HepG2 (cell line): ENCODE measurements at regions not wholly inside any gene's neighbourhood (a gene's known extent, or its start where the extent isn't known, plus 50 kb on each side); places are given as distances from the start of the nearest gene placed in this dataset.
A peak's percentile ranks its signal among the peaks of the same experiment; 100 is the strongest.

ENCODE experiments used
- ATAC-seq: fragments of 200-7000 bp; cut with Tn5 transposase; 3 replicates; pipeline ENCODE4 v1.9.1; 2020; ENCODE audit warnings: mild to moderate bottlenecking, moderate library complexity
- BruUV-seq: library from RNA; stranded (reverse); fragments of 400-500 nt; replicated peaks from 2 replicates; lab custom pipeline; 2021; lab: Mats Ljungman, UMichigan
- CTCF ChIA-PET: fragments of 300-600 bp; formaldehyde crosslinking; extraction: SDS; loops from one replicate; lab custom pipeline; 2021; ENCODE audit warnings: low total read pairs, inconsistent platforms, low intra/inter-chr PET ratio; lab: Yijun Ruan, JAX
- POLR2A ChIA-PET: fragments of 350-600 bp; sonication (Branson Sonifier 250); formaldehyde crosslinking; loops from one replicate; lab custom pipeline; 2020; ENCODE audit warnings: antibody characterized with exemption, inconsistent platforms; lab: Yijun Ruan, JAX
- DNase-seq: peaks from one replicate; pipeline ENCODE4 v3.0.0-alpha.2; 2015; ENCODE audit warnings: low spot score
- FAIRE-seq: peaks from 3 replicates; lab custom pipeline; 2011; peaks lifted over from hg19 to GRCh38; lab: Jason Lieb, UNC
- H2AFZ ChIP-seq: one replicate; pipeline ENCODE4 v1.6.1; 2011; ENCODE audit warnings: low read length, inconsistent platforms
- H3K27ac ChIP-seq: fragments of 300-600 bp; 3 replicates; pipeline ENCODE4 v1.8.0; 2011; ENCODE audit warnings: mixed run types, mild to moderate bottlenecking, mixed read lengths, low read length, inconsistent platforms; ENCODE audit not compliant: insufficient read depth; ENCODE audit errors: extremely low read length
- H3K27me3 ChIP-seq, 2 experiments: fragments of 200-600 bp in 1 of 2; 2 replicates in 1 of 2; 3 replicates in 1 of 2; pipeline versions ENCODE4 v1.6.0 to v1.8.0; 2011; ENCODE audit warnings: low read length in 2 of 2, mild to moderate bottlenecking in 2 of 2, moderate library complexity in 2 of 2, inconsistent platforms in 1 of 2; ENCODE audit not compliant: insufficient read depth in 2 of 2, control insufficient read depth in 1 of 2
- H3K36me3 ChIP-seq, 2 experiments: fragments of 200-600 bp in 1 of 2; replicated peaks in 1 of 2; 2 replicates in 1 of 2; 3 replicates in 1 of 2; pipeline versions ENCODE4 v1.5.1 to v1.8.0; 2011; ENCODE audit warnings: low read length in 2 of 2, inconsistent platforms in 1 of 2; ENCODE audit not compliant: insufficient read depth in 2 of 2, control insufficient read depth in 1 of 2
- H3K4me1 ChIP-seq: 2 replicates; pipeline ENCODE4 v1.5.1; 2012; ENCODE audit warnings: low read length, inconsistent platforms; ENCODE audit not compliant: insufficient read depth
- H3K4me2 ChIP-seq: 2 replicates; pipeline ENCODE4 v1.6.0; 2011; ENCODE audit warnings: low read depth, low read length, inconsistent platforms
- H3K4me3 ChIP-seq, 3 experiments: fragments of 200-600 bp in 1 of 3; sonication (generic), shearing (Covaris generic) in 1 of 3; replicated peaks in 1 of 3; 2 replicates each; pipeline ENCODE4 v1.5.1; 2011 to 2016; ENCODE audit warnings: low read length in 3 of 3, inconsistent platforms in 2 of 3, low read depth in 2 of 3, mild to moderate bottlenecking in 2 of 3, control low read depth in 1 of 3, mixed read lengths in 1 of 3; ENCODE audit not compliant: insufficient read depth in 1 of 3
- H3K79me2 ChIP-seq: one replicate; pipeline ENCODE4 v1.6.1; 2011; ENCODE audit warnings: low read length, inconsistent platforms; ENCODE audit not compliant: insufficient read depth
- H3K9ac ChIP-seq: 2 replicates; pipeline ENCODE4 v1.6.0; 2011; ENCODE audit warnings: mild to moderate bottlenecking, low read depth, low read length, inconsistent platforms; ENCODE audit not compliant: insufficient read depth
- H3K9me3 ChIP-seq: 2 replicates; pipeline ENCODE4 v1.5.1; 2012; ENCODE audit warnings: mild to moderate bottlenecking, low read length
- H4K20me1 ChIP-seq: 2 replicates; pipeline ENCODE4 v1.6.0; 2011; ENCODE audit warnings: inconsistent platforms, mild to moderate bottlenecking, low read length, moderate library complexity; ENCODE audit not compliant: insufficient read depth
- MEIS1 ChIP-seq: sonication (generic); formaldehyde crosslinking; IDR thresholded peaks from 2 replicates; pipeline ENCODE4 v1.9.0; 2021; ENCODE audit warnings: mild to moderate bottlenecking, missing genetic modification reagents, moderate library complexity, borderline replicate concordance
- MXI1 ChIP-seq: IDR thresholded peaks from 3 replicates; pipeline ENCODE4 v1.6.1; 2012; ENCODE audit warnings: low read depth, low read length, inconsistent platforms, borderline replicate concordance
- NFYB ChIP-seq: sonication (generic); formaldehyde crosslinking; IDR thresholded peaks from 2 replicates; pipeline ENCODE4 v1.4.0; 2020; ENCODE audit warnings: missing genetic modification reagents
- POGZ ChIP-seq: sonication (generic); formaldehyde crosslinking; IDR thresholded peaks from 2 replicates; pipeline ENCODE4 v1.4.0; 2020; ENCODE audit warnings: mild to moderate bottlenecking, missing genetic modification reagents
- RBAK ChIP-seq: sonication (generic); formaldehyde crosslinking; IDR thresholded peaks from 2 replicates; pipeline ENCODE4 v1.5.1; 2020; ENCODE audit warnings: mild to moderate bottlenecking, missing genetic modification reagents
- SCMH1 ChIP-seq: sonication (generic); formaldehyde crosslinking; IDR thresholded peaks from 2 replicates; pipeline ENCODE4 v1.9.0; 2021; ENCODE audit warnings: missing genetic modification reagents, mild to moderate bottlenecking, borderline replicate concordance
- SKIL ChIP-seq: sonication (generic); formaldehyde crosslinking; IDR thresholded peaks from 2 replicates; pipeline ENCODE4 v1.8.0; 2022; ENCODE audit warnings: missing genetic modification reagents, mild to moderate bottlenecking, moderate library complexity, borderline replicate concordance
- SP5 ChIP-seq: IDR thresholded peaks from 2 replicates; pipeline ENCODE4 v1.6.1; 2016; ENCODE audit warnings: low read depth, borderline replicate concordance
- TCF12 ChIP-seq, 2 experiments: fragments of 450-650 bp in 1 of 2; sonication (generic) in 1 of 2; formaldehyde crosslinking in 1 of 2; IDR thresholded peaks; 2 replicates each; pipeline versions ENCODE4 v1.6.1 to v1.8.0; 2017 to 2022; ENCODE audit warnings: antibody characterized with exemption in 1 of 2, mild to moderate bottlenecking in 1 of 2, missing genetic modification reagents in 1 of 2, moderate library complexity in 1 of 2
- ZBTB44 ChIP-seq: sonication (generic); formaldehyde crosslinking; IDR thresholded peaks from 2 replicates; pipeline ENCODE4 v1.4.0; 2020; ENCODE audit warnings: missing genetic modification reagents
- ZC3H4 ChIP-seq: sonication (generic); formaldehyde crosslinking; IDR thresholded peaks from 2 replicates; pipeline ENCODE4 v1.4.0; 2020; ENCODE audit warnings: missing genetic modification reagents, borderline replicate concordance
- ZFP37 ChIP-seq: sonication (generic); formaldehyde crosslinking; IDR thresholded peaks from 2 replicates; pipeline ENCODE4 v1.4.0; 2020; ENCODE audit warnings: missing genetic modification reagents, borderline replicate concordance
- ZNF691 ChIP-seq: sonication (generic); formaldehyde crosslinking; IDR thresholded peaks from 2 replicates; pipeline ENCODE4 v1.4.0; 2020; ENCODE audit warnings: missing genetic modification reagents, low read depth, mild to moderate bottlenecking, borderline replicate concordance
- ZNF781 ChIP-seq: sonication (generic); formaldehyde crosslinking; IDR thresholded peaks from 2 replicates; pipeline ENCODE4 v1.5.1; 2020; ENCODE audit warnings: borderline replicate concordance, mild to moderate bottlenecking, missing genetic modification reagents; ENCODE audit errors: not compliant biosample characterization
- ZSCAN9 ChIP-seq: IDR thresholded peaks from 2 replicates; pipeline ENCODE4 v1.6.1; 2016; ENCODE audit warnings: borderline replicate concordance
- WGBS: methylation state at CpG from one replicate; pipeline ENCODE4 v1.1.6; 2017; ENCODE audit warnings: low lambda C conversion rate; 5-methylcytosine and 5-hydroxymethylcytosine counted together
- in situ Hi-C: cut with HindIII; loops from 2 replicates; pipeline ENCODE4 v1.10.0; 2017; ENCODE audit warnings: low pct_unique_long_range_greater_than_20kb; ENCODE audit not compliant: extremely low pct_ligation_motif_present
- intact Hi-C: fragments of 100-400 bp; cut with micrococcal nuclease; formaldehyde crosslinking; loops from one replicate; pipeline ENCODE4 v1.10.0; 2022; ENCODE audit not compliant: unreplicated experiment
- TF ChIP-seq, protein P1 (sequence below): sonication (generic); formaldehyde crosslinking; IDR thresholded peaks from 2 replicates; pipeline ENCODE4 v1.4.0; 2020; ENCODE audit warnings: mild to moderate bottlenecking, missing genetic modification reagents

DNA sequence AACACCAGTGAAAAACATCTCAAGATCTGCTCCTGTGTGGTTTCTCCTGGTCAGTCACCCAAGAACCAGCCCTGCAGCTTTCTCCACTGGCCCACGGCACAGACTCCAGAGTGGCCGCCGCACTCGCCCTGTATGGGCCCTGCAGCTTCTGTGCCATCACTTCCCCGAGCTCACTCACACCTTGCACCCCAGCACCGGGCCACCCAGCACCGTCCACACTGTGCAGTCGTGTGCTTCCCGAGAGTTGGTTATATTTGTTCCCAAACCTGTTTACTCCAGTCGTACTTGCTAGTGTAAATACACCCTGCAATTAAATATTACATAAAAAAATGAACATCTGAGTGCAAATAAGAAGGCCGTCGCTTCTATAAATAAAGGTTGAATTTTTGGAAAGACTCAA, 341.7 kb downstream of the CDH26 start (continued):
- TF ChIP-seq ZNF781 (CRISPR knock-in tag) (no peak), POGZ (no peak), SCMH1 (CRISPR knock-in tag) (no peak)

- H3K27me3 ChIP-seq: peaks cover 0 to 5% of the 10 kb centered on the region in 2 experiments; a peak in 1 of 5 replicates
- H2AFZ ChIP-seq: no peak overlapping the region
- in situ Hi-C loops: no loop called here
- H3K4me2 ChIP-seq: no peak overlapping the region
- H3K9me3 ChIP-seq: 0 out of 2 replicates have a peak, but pooled peaks cover 5% of the 10 kb centered on the region
- ChIA-PET CTCF (no interaction called here), POLR2A (no interaction called here)
- H4K20me1 ChIP-seq: no peaks in the 10 kb centered on the region
- TF ChIP-seq ZNF691 (CRISPR knock-in tag): no peak
- TF ChIP-seq MEIS1 (CRISPR knock-in tag): no peak
- TF ChIP-seq ZSCAN9 (CRISPR knock-in tag): no peak
- no peak for TF ChIP-seq ZBTB44 (CRISPR knock-in tag)
- no peak for TF ChIP-seq SP5 (CRISPR knock-in tag)
- TF ChIP-seq RBAK (CRISPR knock-in tag): no peak
- TF ChIP-seq TCF12 (IDR thresholded peaks at IDR 0.05): no peak
- no peak for TF ChIP-seq TCF12 (CRISPR knock-in tag; IDR thresholded peaks at IDR 0.05)
- no peak for TF ChIP-seq ZC3H4 (CRISPR knock-in tag)
- no peak for TF ChIP-seq ZFP37 (CRISPR knock-in tag)
- no peak for TF ChIP-seq NFYB (CRISPR knock-in tag)
- TF ChIP-seq, protein P1, sequence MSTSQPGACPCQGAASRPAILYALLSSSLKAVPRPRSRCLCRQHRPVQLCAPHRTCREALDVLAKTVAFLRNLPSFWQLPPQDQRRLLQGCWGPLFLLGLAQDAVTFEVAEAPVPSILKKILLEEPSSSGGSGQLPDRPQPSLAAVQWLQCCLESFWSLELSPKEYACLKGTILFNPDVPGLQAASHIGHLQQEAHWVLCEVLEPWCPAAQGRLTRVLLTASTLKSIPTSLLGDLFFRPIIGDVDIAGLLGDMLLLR: no peak
- TF ChIP-seq SKIL: no peak
- no peak for TF ChIP-seq MXI1
- DNase-seq (no peak), ATAC-seq (no peak), FAIRE-seq (peak; percentile 4)
- H3K4me3 ChIP-seq: no peak overlapping the region
- 22% methylated on average over 3 of the region's 3 CpGs for WGBS
- H3K4me1 ChIP-seq: no peaks in the 10 kb centered on the region
- H3K36me3 ChIP-seq: no peaks in the 10 kb centered on the region
- intact Hi-C loops: no loop called here
- H3K79me2 ChIP-seq: no peaks in the 10 kb centered on the region
- H3K9ac ChIP-seq: no peak overlapping the region
- BruUV-seq: no TSS peak
- H3K27ac ChIP-seq: no peak overlapping the region
Observed at GRCh38 chr20:60300374-60300773, 342.2 kb downstream of the CDH26 start.
